NCI-H1105 treated with DMSO at 0.1 percent for 48 hours (cell line): ENCODE measurements at regions not wholly inside any gene's neighbourhood (a gene's known extent, or its start where the extent isn't known, plus 50 kb on each side); places are given as distances from the start of the nearest gene placed in this dataset.
"Not testable (repeated sequence)": the region's sequence is repeated elsewhere in the genome, so short reads cannot be mapped to it uniquely, and the experiment has no call there.

ENCODE experiments used
- DNase-seq: peaks from one replicate; lab custom pipeline; 2025; lab: John Stamatoyannopoulos, UW

- no peak for DNase-seq
Measured at GRCh38 chr2:199131876-199132275, 325.9 kb downstream of the SATB2 start.

DNA sequence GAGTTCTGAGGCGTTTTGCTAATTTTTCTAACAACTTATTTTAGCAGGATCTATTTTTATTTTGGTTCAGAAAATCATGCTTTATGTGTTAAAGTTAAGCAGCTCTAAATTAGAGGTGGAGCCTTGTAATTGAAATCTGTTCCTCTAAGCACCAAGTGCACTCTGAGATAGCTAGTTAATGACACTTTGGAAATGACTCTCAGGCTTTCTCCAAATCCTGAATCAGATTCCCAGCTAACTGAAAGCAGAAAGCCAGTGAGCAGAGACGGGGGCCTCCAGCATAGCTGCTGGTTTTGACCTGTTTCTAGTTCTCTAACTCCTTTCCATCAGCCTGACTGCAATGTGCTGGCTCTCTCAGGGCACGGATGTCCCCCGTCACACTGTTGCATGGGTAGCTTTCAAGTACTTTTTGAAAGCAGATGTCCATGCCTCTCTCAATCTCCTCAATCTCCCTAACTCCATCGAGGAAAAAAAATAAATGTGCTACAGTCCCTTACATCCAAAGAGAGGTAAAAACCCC, 326.5 kb downstream of the SATB2 start:
- no peak for DNase-seq

DNA sequence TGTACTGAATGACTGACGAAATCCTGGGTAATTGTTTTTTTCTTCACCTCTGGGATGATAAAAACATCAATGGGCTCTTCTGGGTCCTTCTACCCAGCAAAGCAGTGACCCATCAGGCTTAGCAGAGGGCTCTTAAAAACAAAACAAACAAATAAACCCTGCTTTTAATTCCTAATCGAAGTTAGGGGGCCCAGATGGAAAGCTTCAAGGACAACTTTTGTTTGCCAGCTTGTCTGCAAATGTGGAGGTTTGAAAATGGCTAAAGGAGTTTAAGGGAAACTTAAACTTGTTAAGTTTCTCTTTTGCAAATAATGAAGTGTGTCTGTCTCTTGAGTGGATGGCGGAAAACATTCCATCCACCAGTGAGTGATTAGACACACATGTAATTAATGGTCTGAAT, 327.2 kb downstream of the SATB2 start:
- DNase-seq = peak; percentile 4

DNA sequence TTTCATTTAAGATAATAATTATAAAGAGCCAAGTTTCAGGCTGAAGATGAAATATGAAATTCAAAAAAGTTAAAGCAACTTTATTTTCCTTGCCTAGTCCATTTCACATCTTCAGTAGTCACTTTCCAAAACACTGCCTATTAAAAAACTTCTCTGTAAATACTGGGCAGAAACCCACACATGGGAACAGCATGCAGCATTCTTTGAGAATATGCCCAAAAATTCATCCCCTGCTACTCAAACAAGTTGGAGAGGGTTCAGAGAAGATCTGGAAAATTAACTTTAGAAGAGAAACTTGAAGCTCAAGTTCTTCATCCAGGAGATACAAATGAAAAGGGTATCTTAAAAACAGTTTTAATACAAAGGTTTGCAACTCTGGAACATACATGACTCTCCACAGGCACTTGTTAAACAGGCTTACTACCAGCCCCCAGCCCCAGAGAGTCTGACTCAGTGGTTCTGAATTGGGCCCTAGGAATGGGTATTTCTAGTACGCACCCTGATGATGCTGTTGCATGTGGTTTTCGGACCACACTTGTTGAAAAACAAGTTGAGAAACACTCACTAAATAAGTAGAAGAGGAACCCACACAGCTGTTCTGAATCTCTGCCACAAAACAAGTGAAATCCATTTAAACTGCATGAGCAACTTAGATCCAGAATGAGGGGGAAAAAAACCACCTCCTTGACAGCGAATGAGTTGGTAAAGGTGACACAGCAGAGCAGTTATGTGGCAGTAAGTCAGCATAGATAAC, 329.1 kb downstream of the SATB2 start:
- DNase-seq = no peak

DNA sequence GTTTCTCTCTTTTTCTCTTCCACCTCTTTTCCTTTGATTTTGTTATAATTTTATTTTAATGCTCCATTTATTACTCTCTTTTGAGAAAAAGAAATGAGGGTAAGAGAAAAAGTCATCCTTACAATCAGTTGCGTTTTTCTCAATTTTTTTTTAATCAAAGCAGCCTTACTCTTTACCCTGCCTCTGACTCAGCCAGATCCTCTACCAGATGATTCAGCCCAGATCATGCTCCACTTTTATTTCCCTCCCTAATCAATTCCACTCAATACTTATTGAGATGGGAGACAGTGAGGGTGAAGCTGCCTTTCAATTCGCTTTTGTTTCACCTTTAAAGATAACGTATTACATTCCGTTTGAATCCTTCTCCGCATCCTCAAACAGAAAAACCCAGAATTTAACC, 337.9 kb downstream of the SATB2 start:
- no peak for DNase-seq

DNA sequence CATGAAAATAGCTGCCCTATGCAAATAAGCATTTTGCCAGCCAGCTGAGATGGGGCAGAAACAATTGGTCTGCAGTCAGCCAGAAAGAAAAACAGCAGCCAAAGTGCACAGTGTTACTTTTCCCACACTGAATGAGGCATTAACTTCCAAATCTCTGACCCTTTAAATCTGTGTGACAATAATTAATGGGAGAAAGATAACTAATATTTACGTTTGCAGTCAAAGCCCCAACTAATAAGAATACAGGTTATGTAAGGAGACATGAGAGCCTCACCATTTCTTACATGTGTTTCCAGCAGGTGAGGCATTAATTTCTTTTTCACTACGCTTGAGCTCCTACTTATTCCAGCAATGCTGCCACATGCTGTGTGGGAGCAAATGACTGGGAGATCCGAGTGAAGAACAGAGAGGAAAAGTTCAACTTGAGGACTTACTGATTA, 339.0 kb downstream of the SATB2 start:
- no peak for DNase-seq

DNA sequence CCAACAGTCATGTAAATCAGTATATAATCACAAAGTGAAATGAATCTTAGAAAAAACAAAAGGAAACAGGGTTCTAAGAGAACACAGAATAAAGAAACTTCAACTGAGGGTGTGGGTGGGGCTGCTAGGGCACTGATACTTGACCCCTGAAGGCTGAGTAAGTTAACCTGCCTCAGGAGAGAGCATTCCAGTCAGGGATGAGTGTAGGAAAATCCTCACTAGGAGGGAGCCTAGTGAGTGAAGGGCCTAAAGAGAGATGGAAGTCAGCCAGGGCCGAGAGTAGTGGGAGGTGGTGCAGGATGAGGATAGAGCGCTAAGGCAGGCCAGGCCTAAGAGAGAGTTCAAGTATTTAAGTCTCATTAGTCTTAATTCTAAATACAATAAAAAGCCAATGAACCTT, 342.6 kb downstream of the SATB2 start:
- DNase-seq = no peak

DNA sequence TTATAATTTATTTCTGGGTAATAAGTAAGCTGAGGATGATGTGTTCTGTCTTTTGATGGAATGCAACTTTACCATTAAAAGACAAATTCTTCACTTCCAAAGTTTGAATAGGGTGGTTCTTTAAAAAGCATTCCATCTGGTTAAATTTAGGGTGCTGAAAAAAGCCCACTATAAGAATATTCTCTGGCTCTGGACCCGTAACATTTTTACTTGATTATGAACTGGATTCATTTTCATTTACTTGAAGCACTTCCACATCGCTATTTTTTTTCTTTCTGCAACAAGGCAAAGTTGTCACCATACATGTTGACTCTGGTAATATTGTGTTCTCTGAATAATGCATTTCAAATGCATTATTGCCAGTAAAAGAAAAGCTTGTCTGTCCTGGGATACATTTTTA, 344.6 kb downstream of the SATB2 start:
- no peak for DNase-seq

GRCh38 chr2:199111458-199111857, 346.3 kb downstream of the SATB2 start:
- no peak for DNase-seq

- DNase-seq = no peak
Measured at GRCh38 chr2:199108056-199108455, 349.7 kb downstream of the SATB2 start.

- DNase-seq = no peak
Measured at GRCh38 chr2:199105826-199106225, 351.9 kb downstream of the SATB2 start.

- no peak for DNase-seq
Measured at GRCh38 chr2:199101487-199101886, 356.3 kb downstream of the SATB2 start.

DNA sequence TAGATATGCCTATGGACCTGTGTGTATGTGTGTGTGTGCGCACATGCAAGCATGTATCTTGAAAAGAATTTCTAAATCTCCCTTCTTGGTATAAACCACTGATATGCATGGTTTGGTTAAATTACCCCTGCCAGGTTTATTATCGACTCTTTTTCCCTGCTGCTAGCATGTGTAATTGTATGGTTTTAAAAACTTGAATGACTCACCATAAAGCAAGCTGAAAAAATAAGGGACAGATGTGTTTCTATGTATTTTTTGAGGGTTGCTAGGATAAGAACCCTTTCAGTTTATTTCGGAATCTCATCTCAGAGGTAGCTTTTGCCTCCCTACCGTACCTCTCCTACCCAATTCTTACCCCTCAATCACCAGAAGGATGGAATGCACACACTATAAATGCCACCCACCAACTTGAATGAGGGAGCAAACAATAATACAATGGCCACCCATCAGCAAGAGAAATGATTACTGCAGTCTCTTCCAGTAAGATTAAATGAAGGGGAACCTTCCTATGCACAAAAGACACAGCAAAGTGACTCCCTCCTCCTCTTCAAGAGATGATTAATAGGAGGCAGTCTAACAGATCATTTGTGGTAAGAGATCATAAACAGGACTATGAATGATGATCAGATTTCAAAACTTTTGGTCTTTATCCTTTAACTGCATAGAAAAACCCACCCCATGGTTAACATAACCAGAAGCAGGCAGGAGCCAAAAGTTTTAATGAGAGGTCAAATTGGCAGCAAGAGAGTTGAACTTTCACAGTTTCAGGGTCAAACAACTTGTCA, 357.2 kb downstream of the SATB2 start:
- DNase-seq = no peak

DNA sequence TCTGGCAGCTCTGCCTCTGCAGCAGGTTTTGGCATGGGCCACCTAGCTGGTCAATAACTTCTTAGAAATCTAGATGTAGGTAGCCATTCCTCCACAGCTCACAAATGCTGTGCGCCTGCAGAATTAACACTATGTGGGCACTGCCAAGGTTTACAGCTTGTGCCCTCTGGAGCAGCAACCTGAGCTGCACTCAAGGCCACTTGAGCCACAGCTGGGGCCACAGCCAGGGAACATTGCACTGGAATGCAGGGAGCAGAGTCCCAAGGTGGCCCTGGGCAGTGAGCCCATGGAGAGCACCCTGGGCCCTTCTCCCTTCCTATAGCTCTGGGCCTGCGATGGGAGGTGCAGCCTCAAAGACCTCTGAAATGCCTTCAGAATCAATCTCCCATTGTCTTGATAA, 365.3 kb downstream of the SATB2 start:
- DNase-seq = no peak

DNA sequence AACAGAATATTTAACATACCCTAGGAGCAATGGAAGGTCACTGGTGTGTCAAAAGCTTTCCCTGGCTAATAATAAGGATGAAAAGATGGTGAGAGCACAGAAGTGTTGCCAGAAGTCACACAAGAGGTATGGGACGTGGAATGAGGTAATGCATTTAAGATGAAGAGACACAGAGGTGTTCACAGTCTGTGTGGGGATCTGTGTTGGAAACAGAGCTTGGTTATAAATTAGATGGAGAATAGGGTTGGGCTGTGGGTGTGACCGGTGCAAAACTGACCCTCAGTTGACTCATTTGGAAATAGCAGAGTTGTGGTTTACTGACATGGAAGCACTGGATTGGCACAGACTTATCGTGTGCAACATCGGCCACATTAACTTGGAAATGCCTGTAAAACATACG, 372.5 kb downstream of the SATB2 start:
- DNase-seq = no peak

GRCh38 chr2:199070322-199070949, 387.3 kb downstream of the SATB2 start:
- no peak for DNase-seq

GRCh38 chr2:199064201-199064600, 393.5 kb downstream of the SATB2 start:
- no peak for DNase-seq

DNA sequence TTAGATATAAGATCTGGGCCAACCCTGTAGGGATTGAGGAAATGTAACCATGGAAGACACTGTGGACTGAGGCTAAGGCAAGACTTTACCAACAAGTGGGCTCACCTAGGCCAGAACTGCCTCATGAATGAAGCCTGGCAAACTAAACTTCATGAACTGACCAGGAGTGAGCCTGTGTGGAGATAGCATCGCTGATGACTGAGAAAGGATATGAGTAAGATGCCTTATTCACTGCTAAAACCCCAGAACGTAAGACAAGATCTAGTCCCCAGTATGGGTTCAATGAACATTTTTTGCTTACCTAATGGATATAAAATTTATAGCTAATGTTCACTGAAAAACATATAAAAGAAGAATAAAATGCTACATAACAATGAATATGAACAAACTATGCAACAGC, 399.8 kb downstream of the SATB2 start:
- DNase-seq = no peak

GRCh38 chr2:199055336-199055735, 402.4 kb downstream of the SATB2 start:
- DNase-seq = no peak

GRCh38 chr2:199042660-199043379, 414.9 kb downstream of the SATB2 start:
- no peak for DNase-seq

GRCh38 chr2:199040522-199040921, 417.2 kb downstream of the SATB2 start:
- DNase-seq = no peak

DNA sequence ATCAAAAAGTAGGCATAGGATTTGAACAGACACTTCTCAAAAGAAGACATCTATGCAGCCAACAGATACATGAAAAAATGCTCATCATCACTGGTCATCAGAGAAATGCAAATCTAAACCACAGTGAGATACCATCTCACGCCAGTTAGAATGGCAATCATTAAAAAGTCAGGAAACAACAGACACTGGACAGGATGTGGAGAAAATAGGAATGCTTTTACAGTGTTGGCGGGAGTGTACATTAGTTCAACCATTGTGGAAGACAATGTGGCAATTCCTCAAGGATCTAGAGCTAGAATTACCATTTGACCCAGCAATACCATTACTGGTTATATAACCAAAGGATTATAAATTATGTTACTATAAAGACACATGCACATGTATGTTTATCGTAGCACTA, 424.0 kb downstream of the SATB2 start:
- DNase-seq = not testable (repeated sequence)
